Gastrocnemius medialis (tissue), 4 donors: ENCODE measurements at regions not wholly inside any gene's neighbourhood (a gene's known extent, or its start where the extent isn't known, plus 50 kb on each side); places are given as distances from the start of the nearest gene placed in this dataset.
"Not testable (repeated sequence)": the region's sequence is repeated elsewhere in the genome, so short reads cannot be mapped to it uniquely, and the experiment has no call there.

Experiments used
- ATAC-seq, 2 donors: fragments of 150-250 bp; one replicate each; pipeline ENCODE4 v1.9.1; 2016
- DNase-seq, 2 donors: peaks; one replicate each; pipeline ENCODE4 v3.0.0-alpha.2; 2019
- H3K27ac ChIP-seq, 4 donors: fragments of 200-600 bp; sonication (generic); 1 replicate in 1 of 4; 2 replicates in 3 of 4; pipeline ENCODE4 v1.5.1; 2016 to 2018; ENCODE audit warnings: mild to moderate bottlenecking in 2 of 4, moderate library complexity in 1 of 4
- H3K27me3 ChIP-seq, 3 donors: fragments of 200-600 bp; sonication (generic) in 2 of 3; 1 replicate in 1 of 3; 2 replicates in 2 of 3; pipeline versions ENCODE4 v1.5.1 to v1.6.0; 2016 to 2019; ENCODE audit warnings: mild to moderate bottlenecking in 1 of 3, moderate library complexity in 1 of 3
- H3K36me3 ChIP-seq, 2 donors: fragments of 200-600 bp; sonication (generic) in 1 of 2; one replicate each; pipeline ENCODE4 v1.5.1; 2017 to 2018
- H3K4me1 ChIP-seq, 2 donors: fragments of 200-600 bp; sonication (generic) in 1 of 2; one replicate each; pipeline ENCODE4 v1.5.1; 2016 to 2017; ENCODE audit warnings: mild to moderate bottlenecking in 2 of 2
- H3K4me3 ChIP-seq, 4 donors: fragments of 200-600 bp; sonication (generic) in 3 of 4; 1 replicate in 1 of 4; 2 replicates in 3 of 4; pipeline ENCODE4 v1.5.1; 2016 to 2019; ENCODE audit warnings: mild to moderate bottlenecking in 2 of 4
- H3K9me3 ChIP-seq, 3 donors: fragments of 200-600 bp; sonication (generic) in 2 of 3; 1 replicate in 1 of 3; 2 replicates in 2 of 3; pipeline ENCODE4 v1.5.1; 2016 to 2019
- CTCF ChIP-seq, 5 experiments: fragments of 450-650 bp in 3 of 5; fragments of 200-600 bp in 2 of 5; sonication (generic) in 2 of 5; IDR thresholded peaks in 4 of 5; conservative IDR thresholded peaks in 1 of 5; 1 replicate in 4 of 5; 2 replicates in 1 of 5; pipeline ENCODE4 v1.5.1; 2016 to 2019; ENCODE audit warnings: antibody characterized with exemption in 5 of 5, mild to moderate bottlenecking in 3 of 5, moderate library complexity in 3 of 5
- POLR2A ChIP-seq, 2 donors: fragments of 450-650 bp; IDR thresholded peaks; one replicate each; pipeline ENCODE4 v1.6.1; 2017; ENCODE audit warnings: antibody characterized with exemption in 2 of 2, mild to moderate bottlenecking in 2 of 2, moderate library complexity in 2 of 2
- in situ Hi-C, 4 donors: fragments of 200-750 bp; cut with MboI; loops; one replicate each; pipeline versions ENCODE4 v1.15.0 to v1.8.0; 2017; ENCODE audit warnings: low sequenced_read_pairs in 4 of 4
- intact Hi-C: fragments of 100-400 bp; cut with DNase I; formaldehyde crosslinking; loops from one replicate; pipeline ENCODE4 v1.15.1; 2023; ENCODE audit warnings: low total_unique reads

GRCh38 chr3:139227165-139227564 is 116.7 kb upstream of the MRPS22 start:
- in situ Hi-C loops: no loop called here
- H3K36me3 ChIP-seq: no peaks in the 10 kb centered on the region
- no peaks in the 10 kb centered on the region for H3K9me3 ChIP-seq
- DNase-seq: no peak
- ATAC-seq: no peak
- H3K4me3 ChIP-seq: no peak overlapping the region
- intact Hi-C loops: no loop called here
- no peak overlapping the region for H3K27ac ChIP-seq
- H3K4me1 ChIP-seq: no peaks in the 10 kb centered on the region
- no peaks in the 10 kb centered on the region for H3K27me3 ChIP-seq
- TF ChIP-seq CTCF (IDR thresholded peaks at IDR 0.05 in 4 of 5, conservative IDR thresholded peaks at IDR 0.05 in 1 of 5) (no peak), POLR2A (IDR thresholded peaks at IDR 0.05) (no peak)

GRCh38 chr3:139227827-139228226 is 116.0 kb upstream of the MRPS22 start:
- H3K36me3 ChIP-seq: no peaks in the 10 kb centered on the region
- in situ Hi-C loops: no loop called here
- H3K4me3 ChIP-seq: no peak overlapping the region
- intact Hi-C loops: no loop called here
- TF ChIP-seq CTCF (IDR thresholded peaks at IDR 0.05 in 4 of 5, conservative IDR thresholded peaks at IDR 0.05 in 1 of 5) (no peak), POLR2A (IDR thresholded peaks at IDR 0.05) (no peak)
- no peak overlapping the region for H3K27ac ChIP-seq
- H3K27me3 ChIP-seq: no peaks in the 10 kb centered on the region
- ATAC-seq (no peak), DNase-seq (no peak)
- H3K9me3 ChIP-seq: no peaks in the 10 kb centered on the region
- H3K4me1 ChIP-seq: no peaks in the 10 kb centered on the region

GRCh38 chr3:139230391-139230790 is 113.4 kb upstream of the MRPS22 start:
- Histone ChIP-seq H3K9me3 (no peaks in the 10 kb centered on the region), H3K4me3 (no peak overlapping the region), H3K27me3 (no peaks in the 10 kb centered on the region), H3K27ac (no peak overlapping the region), H3K4me1 (no peaks in the 10 kb centered on the region), H3K36me3 (no peaks in the 10 kb centered on the region)
- no peak for TF ChIP-seq CTCF (IDR thresholded peaks at IDR 0.05 in 4 of 5, conservative IDR thresholded peaks at IDR 0.05 in 1 of 5)
- TF ChIP-seq POLR2A (IDR thresholded peaks at IDR 0.05): no peak
- intact Hi-C loops: no loop called here
- no peak for ATAC-seq
- in situ Hi-C loops: no loop called here
- no peak for DNase-seq

- Histone ChIP-seq H3K27ac (no peak overlapping the region), H3K27me3 (no peaks in the 10 kb centered on the region), H3K4me3 (no peak overlapping the region), H3K4me1 (no peaks in the 10 kb centered on the region), H3K36me3 (no peaks in the 10 kb centered on the region), H3K9me3 (no peaks in the 10 kb centered on the region)
- in situ Hi-C loops: no loop called here
- ATAC-seq (no peak), DNase-seq (no peak)
- TF ChIP-seq CTCF (IDR thresholded peaks at IDR 0.05 in 4 of 5, conservative IDR thresholded peaks at IDR 0.05 in 1 of 5) (no peak), POLR2A (IDR thresholded peaks at IDR 0.05) (no peak)
- intact Hi-C loops: no loop called here
Observed at GRCh38 chr3:139231555-139232281, 112.1 kb upstream of the MRPS22 start.

- H3K9me3 ChIP-seq, intact Hi-C loops, H3K27me3 ChIP-seq, in situ Hi-C loops, H3K36me3 ChIP-seq, ATAC-seq, DNase-seq, H3K27ac ChIP-seq, H3K4me1 ChIP-seq, H3K4me3 ChIP-seq: not testable (repeated sequence)
Observed at GRCh38 chr3:139232341-139232740, 111.5 kb upstream of the MRPS22 start.
